HEK293T (cell line): ENCODE measurements at regions not wholly inside any gene's neighbourhood (a gene's known extent, or its start where the extent isn't known, plus 50 kb on each side); places are given as distances from the start of the nearest gene placed in this dataset.

Experiments used
- CTCF ChIA-PET: fragments of 350-600 bp; formaldehyde crosslinking; extraction: SDS; loops from one replicate; lab custom pipeline; 2021; ENCODE audit warnings: antibody characterized with exemption, inconsistent platforms; lab: Yijun Ruan, JAX
- POLR2A ChIA-PET: fragments of 350-600 bp; formaldehyde crosslinking; extraction: SDS; loops from one replicate; lab custom pipeline; 2020; ENCODE audit warnings: antibody characterized with exemption, inconsistent platforms; lab: Yijun Ruan, JAX
- DNase-seq: peaks from one replicate; pipeline ENCODE4 v3.0.0; 2012; ENCODE audit warnings: mixed read lengths; ENCODE audit errors: extremely low spot score
- ARNT ChIP-seq: fragments of 450-650 bp; IDR thresholded peaks from 2 replicates; pipeline ENCODE4 v1.6.1; 2017; ENCODE audit warnings: mild to moderate bottlenecking
- BHLHE40 ChIP-seq: fragments of 450-650 bp; IDR thresholded peaks from 2 replicates; pipeline ENCODE4 v1.6.1; 2016; ENCODE audit warnings: mild to moderate bottlenecking, moderate library complexity, borderline replicate concordance
- CTBP1 ChIP-seq: fragments of 450-650 bp; IDR thresholded peaks from 2 replicates; pipeline ENCODE4 v1.6.1; 2016; ENCODE audit warnings: borderline replicate concordance
- ELF4 ChIP-seq: fragments of 450-650 bp; IDR thresholded peaks from 2 replicates; pipeline ENCODE4 v1.6.1; 2017; ENCODE audit warnings: antibody characterized with exemption
- FOXA1 ChIP-seq: fragments of 450-650 bp; IDR thresholded peaks from 2 replicates; pipeline ENCODE4 v1.6.1; 2016; ENCODE audit warnings: mild to moderate bottlenecking
- FOXK2 ChIP-seq: fragments of 450-650 bp; IDR thresholded peaks from 2 replicates; pipeline ENCODE4 v1.6.1; 2016; ENCODE audit warnings: mild to moderate bottlenecking
- FOXM1 ChIP-seq: fragments of 450-650 bp; IDR thresholded peaks from 2 replicates; pipeline ENCODE4 v1.6.1; 2017; ENCODE audit warnings: mild to moderate bottlenecking, borderline replicate concordance
- HDGF ChIP-seq: fragments of 450-650 bp; IDR thresholded peaks from 2 replicates; pipeline ENCODE4 v1.6.1; 2017; ENCODE audit warnings: antibody characterized with exemption, borderline replicate concordance
- L3MBTL2 ChIP-seq: fragments of 450-650 bp; conservative IDR thresholded peaks from 2 replicates; pipeline ENCODE4 v1.6.1; 2016; ENCODE audit warnings: mild to moderate bottlenecking
- LEF1 ChIP-seq: fragments of 450-650 bp; IDR thresholded peaks from 2 replicates; pipeline ENCODE4 v1.6.1; 2017; ENCODE audit warnings: mild to moderate bottlenecking, borderline replicate concordance
- NFRKB ChIP-seq: fragments of 450-650 bp; IDR thresholded peaks from 2 replicates; pipeline ENCODE4 v1.6.1; 2016; ENCODE audit warnings: mild to moderate bottlenecking, moderate library complexity
- PKNOX1 ChIP-seq: fragments of 450-650 bp; IDR thresholded peaks from 2 replicates; pipeline ENCODE4 v1.6.1; 2016
- SP1 ChIP-seq: fragments of 450-650 bp; IDR thresholded peaks from 2 replicates; pipeline ENCODE4 v1.6.1; 2017
- SUZ12 ChIP-seq: fragments of 450-650 bp; IDR thresholded peaks from 2 replicates; pipeline ENCODE4 v1.6.1; 2016; ENCODE audit warnings: mild to moderate bottlenecking
- TARDBP ChIP-seq: fragments of 450-650 bp; IDR thresholded peaks from 2 replicates; pipeline ENCODE4 v1.6.1; 2016
- ZNF384 ChIP-seq: fragments of 450-650 bp; IDR thresholded peaks from 2 replicates; pipeline ENCODE4 v1.6.1; 2016

- ChIA-PET CTCF (interaction anchor here (1.0 kb wide), 1 partner anchor 9 kb away, joined by 4 read pairs; no protein-coding TSS in a partner anchor), POLR2A (no interaction called here)
- TF ChIP-seq SUZ12, result no peak
- TF ChIP-seq ARNT, result no peak
- no peak for TF ChIP-seq LEF1
- TF ChIP-seq FOXA1, result no peak
- TF ChIP-seq NFRKB, result no peak
- TF ChIP-seq BHLHE40, result no peak
- no peak for DNase-seq
These were observed 233.6 kb upstream of the FMN2 start for GRCh38 chr1:239858057-239858456.

GRCh38 chr1:239858529-239858928, 233.2 kb upstream of the FMN2 start:
- TF ChIP-seq TARDBP, result no peak
- no peak for TF ChIP-seq NFRKB
- TF ChIP-seq FOXM1, result no peak
- no peak for TF ChIP-seq SUZ12
- TF ChIP-seq FOXK2, result no peak
- no peak for TF ChIP-seq HDGF
- TF ChIP-seq PKNOX1, result no peak
- no peak for TF ChIP-seq ARNT
- TF ChIP-seq BHLHE40, result no peak
- TF ChIP-seq SP1, result no peak
- TF ChIP-seq FOXA1, result no peak
- TF ChIP-seq ELF4, result no peak
- no peak for DNase-seq
- ChIA-PET CTCF (interaction anchor here (1.0 kb wide), 1 partner anchor 8 kb away, joined by 4 read pairs; no protein-coding TSS in a partner anchor), POLR2A (no interaction called here)

GRCh38 chr1:239861985-239862384, 229.7 kb upstream of the FMN2 start:
- CTCF ChIA-PET, result interaction anchor here (0.5 kb wide), 1 partner anchor 287 kb away, joined by 7 read pairs; no protein-coding TSS in a partner anchor
- DNase-seq, result no peak
- POLR2A ChIA-PET, result no interaction called here
- no peak for TF ChIP-seq FOXK2
- no peak for TF ChIP-seq ARNT
- no peak for TF ChIP-seq FOXA1
- TF ChIP-seq ELF4, result no peak
- no peak for TF ChIP-seq NFRKB
- TF ChIP-seq PKNOX1, result no peak
- no peak for TF ChIP-seq SUZ12
- TF ChIP-seq BHLHE40, result no peak
- TF ChIP-seq ZNF384, result no peak
- no peak for TF ChIP-seq CTBP1
- TF ChIP-seq SP1, result no peak
- no peak for TF ChIP-seq FOXM1
- TF ChIP-seq TARDBP, result no peak
- TF ChIP-seq L3MBTL2, result no peak
- TF ChIP-seq HDGF, result no peak
- no peak for TF ChIP-seq LEF1

GRCh38 chr1:239868058-239868832, 223.4 kb upstream of the FMN2 start:
- no peak for DNase-seq
- TF ChIP-seq NFRKB (no peak), L3MBTL2 (no peak), SP1 (no peak), HDGF (no peak), CTBP1 (no peak), TARDBP (no peak), FOXM1 (no peak), ZNF384 (no peak), PKNOX1 (no peak), BHLHE40 (no peak), ELF4 (no peak), ARNT (no peak), FOXK2 (no peak), SUZ12 (no peak), FOXA1 (no peak)
- CTCF ChIA-PET, result no interaction called here
- POLR2A ChIA-PET, result no interaction called here

- TF ChIP-seq NFRKB (no peak), TARDBP (no peak), FOXM1 (no peak), SUZ12 (no peak), HDGF (no peak)
- ChIA-PET POLR2A (no interaction called here), CTCF (no interaction called here)
- DNase-seq, result no peak
These were observed 221.5 kb upstream of the FMN2 start for GRCh38 chr1:239870194-239870593.

- POLR2A ChIA-PET, result no interaction called here
- TF ChIP-seq SUZ12, result no peak
- no peak for TF ChIP-seq BHLHE40
- TF ChIP-seq CTBP1, result no peak
- TF ChIP-seq ARNT, result no peak
- no peak for TF ChIP-seq NFRKB
- no peak for TF ChIP-seq PKNOX1
- no peak for TF ChIP-seq L3MBTL2
- no peak for TF ChIP-seq TARDBP
- no peak for TF ChIP-seq ZNF384
- no peak for TF ChIP-seq SP1
- no peak for TF ChIP-seq ELF4
- TF ChIP-seq FOXM1, result no peak
- no peak for TF ChIP-seq FOXK2
- no peak for TF ChIP-seq FOXA1
- CTCF ChIA-PET, result no interaction called here
- DNase-seq, result no peak
These were observed 219.1 kb upstream of the FMN2 start for GRCh38 chr1:239872626-239873025.
